Tongue (tissue), 1 donor: ENCODE measurements at regions not wholly inside any gene's neighbourhood (a gene's known extent, or its start where the extent isn't known, plus 50 kb on each side); places are given as distances from the start of the nearest gene placed in this dataset.
"Not testable (repeated sequence)": the region's sequence is repeated elsewhere in the genome, so short reads cannot be mapped to it uniquely, and the experiment has no call there.

Source experiments
- DNase-seq: peaks from one replicate; pipeline ENCODE4 v3.0.0-alpha.2; 2015

DNA sequence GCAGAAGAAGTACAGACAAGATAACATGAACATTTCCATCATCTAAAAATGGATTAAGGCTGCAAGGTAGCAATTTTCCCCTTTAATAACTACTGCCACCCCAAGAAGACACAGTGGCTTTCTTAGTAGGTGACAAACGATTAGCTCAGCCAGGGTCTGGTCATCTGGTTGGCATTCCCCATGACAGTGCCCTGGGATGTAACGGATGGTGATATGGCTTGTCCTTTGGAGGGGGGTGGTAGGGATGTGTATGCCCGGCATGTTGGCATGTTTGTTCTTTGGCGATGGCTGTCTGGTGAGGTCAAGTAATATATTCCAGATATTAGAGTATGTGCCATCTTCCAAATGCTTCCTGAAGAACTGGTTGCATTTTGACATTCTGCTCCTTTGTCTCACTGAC, 135.6 kb upstream of the ZNF536 start:
- DNase-seq: no peak

DNA sequence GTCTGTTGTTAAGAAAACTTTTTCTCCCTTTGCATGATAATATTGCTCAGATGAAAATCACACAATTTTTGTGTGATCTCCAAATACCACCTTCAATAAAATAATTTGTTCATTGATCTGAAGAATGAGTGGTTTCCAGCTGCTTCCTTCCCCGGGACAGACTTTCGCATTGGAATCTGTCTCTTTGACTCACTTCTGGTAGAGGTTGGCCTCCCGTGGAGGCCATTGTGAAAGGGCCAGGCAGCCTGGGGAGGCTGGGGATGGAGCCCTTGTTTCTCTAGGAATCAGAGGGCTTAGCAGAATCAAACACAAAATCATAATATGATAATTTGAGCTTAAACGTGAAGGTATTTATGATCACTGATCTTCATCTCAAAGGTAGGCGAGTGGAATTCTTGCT, 135.0 kb upstream of the ZNF536 start:
- no peak for DNase-seq

DNA sequence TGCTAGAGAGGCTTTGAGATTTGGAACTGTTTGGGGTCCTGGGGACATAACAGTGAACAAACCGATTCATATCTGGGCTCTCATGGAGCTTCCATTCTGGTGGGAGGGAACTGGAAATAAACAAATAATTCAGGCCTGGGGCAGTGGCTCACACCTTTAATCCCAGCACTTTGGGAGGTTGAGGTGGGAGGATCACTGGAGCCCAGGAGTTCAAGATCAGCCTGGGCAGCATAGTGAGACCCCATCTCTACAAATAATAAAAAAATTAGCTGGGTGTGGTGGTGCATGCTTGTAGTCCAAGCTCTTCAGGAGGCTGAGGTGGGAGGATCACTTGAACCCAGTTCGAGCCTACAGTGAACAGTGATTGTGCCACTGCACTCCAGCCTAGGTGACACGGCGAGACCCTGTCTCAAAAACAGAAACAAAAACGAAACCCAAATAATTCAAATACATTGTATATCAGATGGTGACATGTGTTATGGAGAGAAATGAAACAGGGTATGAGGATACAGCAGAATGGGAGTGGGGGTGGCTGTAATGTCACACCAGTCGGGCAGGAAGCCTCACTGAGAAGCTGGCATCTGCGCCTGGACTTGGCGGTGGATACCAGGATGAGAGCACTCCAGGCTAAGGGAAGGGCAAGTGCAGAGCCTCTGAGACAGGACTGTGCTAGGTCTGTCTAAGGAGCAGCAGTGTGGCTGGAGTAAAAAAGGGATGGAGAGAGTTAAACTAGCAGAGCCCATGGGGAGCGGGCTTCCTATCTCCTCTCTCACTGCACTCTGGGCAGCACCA, 131.1 kb upstream of the ZNF536 start:
- DNase-seq: no peak

DNA sequence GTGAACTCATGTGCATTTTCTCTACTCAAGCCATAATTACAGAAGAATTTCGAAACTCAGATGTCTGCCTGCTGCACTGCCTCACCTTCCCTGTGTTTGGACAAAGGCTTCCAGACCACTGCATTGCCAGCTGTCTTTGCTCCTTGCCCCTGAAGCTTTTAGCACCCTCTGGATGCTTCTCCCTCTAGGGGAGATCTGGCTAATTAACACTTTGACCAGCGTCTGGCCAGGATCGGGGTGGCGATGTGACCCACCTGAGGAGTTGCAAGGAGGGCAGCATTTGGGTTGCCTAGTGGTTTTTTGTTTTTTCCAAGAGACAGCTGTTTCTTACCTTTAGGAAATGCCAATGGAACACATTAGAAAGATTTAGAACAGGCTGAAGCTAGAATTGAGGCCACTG, 127.7 kb upstream of the ZNF536 start:
- no peak for DNase-seq

DNA sequence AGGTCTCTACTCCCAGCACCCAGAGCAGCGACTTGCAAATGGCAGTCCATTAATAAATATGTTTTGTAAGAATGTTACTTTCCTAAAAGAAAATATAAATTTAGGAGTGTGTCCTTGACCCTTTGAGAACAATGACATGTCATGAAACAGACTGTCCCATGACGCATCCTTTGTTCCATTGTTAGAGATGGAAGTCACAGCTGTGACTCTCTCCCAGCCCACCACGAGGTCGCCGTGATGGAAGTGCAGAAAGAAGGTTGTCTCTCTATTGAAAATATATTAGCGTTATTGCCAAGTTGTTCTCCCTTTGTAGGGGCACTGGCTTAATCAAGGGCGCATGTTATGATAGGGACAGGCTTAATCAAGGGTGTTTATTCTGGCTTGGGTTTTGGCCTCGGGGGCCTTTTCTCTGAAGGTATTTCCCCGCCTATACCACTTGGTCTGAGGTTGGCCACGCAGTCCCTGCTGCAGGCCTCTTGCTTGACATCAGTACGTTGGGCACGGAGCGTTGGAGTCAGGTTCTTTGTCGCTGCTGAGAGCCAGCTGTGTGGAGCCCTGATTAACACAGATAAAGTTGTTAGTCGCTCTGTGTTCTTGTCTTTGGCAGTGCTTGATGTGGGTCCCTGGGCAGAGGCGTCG, 126.7 kb upstream of the ZNF536 start:
- no peak for DNase-seq

DNA sequence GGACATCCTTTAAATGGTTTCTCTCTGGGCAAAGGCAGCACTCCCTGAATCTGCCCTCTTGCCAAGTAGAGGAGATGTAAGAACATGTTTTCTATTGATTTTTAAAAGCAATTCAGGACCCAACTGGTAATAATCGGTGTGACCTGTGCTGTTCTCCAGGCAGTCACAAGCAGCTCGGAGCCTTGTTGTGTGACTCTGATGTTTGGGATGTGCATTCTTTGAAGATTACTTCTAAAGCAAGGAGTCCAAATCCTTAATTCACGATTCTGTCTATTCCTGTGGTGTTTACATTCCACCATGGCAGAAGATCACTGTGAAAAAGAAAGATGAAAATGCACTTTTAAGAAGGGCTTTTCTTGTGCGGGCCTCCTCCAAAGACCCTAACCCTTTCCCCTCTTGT, 122.3 kb upstream of the ZNF536 start:
- no peak for DNase-seq

DNA sequence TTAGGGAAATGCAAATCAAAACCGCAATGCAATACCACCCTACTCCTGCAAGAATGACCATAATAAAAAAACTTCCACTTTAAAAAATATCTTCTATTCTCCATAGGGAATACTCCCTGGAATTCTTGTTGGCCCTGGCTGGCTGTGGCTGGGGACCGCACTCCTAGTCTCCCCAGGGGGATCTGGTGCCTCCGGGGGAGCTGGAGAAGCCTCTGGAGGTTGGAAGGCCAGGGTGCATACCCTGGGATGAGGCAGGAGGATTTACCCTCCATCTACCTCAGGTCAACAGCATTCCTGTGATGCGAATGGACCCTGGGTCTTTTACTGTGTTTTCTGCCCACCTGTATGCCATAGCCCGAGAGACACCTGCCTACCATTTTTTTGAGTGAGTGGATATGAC, 120.0 kb upstream of the ZNF536 start:
- DNase-seq: no peak

- DNase-seq: no peak
These were observed 118.6 kb upstream of the ZNF536 start for GRCh38 chr19:30253581-30253996.

GRCh38 chr19:30254158-30254557, 118.0 kb upstream of the ZNF536 start:
- no peak for DNase-seq

DNA sequence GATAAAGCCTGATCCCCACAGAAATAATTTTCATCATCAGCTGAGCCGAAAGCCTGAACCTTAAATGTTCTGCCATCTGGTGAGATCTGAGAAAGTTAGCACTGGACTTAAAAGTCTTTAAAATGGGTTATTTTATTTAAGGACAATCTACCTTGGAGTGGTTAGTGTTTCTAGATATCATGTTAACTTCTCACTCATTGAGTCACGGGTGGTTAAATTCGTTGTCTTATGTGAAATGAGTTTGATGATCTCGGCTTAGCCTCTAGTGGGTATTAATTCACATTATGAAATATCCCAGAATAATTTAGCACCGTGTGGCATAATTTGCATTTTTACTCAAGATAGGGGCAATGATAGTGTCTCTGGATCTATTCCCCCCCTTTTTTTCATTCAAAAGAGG, 117.4 kb upstream of the ZNF536 start:
- DNase-seq: no peak

DNA sequence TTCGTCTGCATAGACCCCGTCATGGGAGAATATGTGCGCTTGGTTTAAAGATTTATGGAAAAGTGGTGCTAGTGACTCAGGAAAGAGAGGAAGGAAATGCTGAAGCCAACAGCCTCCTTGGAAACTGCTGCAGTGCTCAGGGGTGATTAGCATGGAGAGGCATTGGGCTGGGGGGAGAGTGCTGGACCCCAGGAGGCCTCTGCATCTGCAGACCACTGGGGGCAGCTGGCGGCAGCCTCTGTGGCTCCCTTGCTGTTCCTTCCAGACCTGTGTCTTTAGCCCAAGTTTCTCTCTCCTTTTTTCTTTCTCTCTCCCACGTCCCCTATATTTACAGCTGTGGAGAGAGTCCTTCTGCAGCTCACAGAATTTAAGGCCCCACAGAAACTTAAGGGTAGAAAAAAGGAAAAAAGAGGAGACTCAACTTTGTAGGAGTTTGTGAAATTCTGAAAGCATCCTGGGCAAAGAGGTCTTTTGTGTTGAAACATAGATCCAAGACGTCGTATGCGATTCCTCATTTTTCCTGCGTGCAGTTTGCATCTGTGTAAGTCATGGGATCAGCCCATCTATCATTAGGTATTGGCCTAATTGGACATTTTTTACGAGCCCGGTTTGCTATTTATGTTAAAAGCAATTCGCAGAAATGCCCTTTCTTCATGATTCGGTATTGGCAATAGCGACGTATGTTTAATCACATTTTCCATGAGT, 116.2 kb upstream of the ZNF536 start:
- DNase-seq: no peak

DNA sequence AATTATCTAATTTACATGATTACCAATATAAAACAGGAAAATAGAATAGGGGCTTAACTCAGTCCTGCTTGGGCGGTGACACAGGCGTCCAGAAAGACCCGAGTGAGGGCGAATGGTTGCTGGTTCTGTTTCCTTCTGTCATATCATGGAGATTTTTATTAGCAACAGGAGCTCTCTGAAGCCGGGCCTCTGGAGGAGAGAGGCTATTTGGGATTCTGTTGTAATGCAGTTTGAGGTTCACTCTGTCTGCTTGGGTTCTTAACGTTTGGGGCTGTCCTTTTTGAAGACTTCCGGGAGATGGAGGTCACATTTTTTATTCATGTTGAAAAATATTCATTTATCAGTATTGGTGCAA, 115.7 kb upstream of the ZNF536 start:
- DNase-seq: no peak

DNA sequence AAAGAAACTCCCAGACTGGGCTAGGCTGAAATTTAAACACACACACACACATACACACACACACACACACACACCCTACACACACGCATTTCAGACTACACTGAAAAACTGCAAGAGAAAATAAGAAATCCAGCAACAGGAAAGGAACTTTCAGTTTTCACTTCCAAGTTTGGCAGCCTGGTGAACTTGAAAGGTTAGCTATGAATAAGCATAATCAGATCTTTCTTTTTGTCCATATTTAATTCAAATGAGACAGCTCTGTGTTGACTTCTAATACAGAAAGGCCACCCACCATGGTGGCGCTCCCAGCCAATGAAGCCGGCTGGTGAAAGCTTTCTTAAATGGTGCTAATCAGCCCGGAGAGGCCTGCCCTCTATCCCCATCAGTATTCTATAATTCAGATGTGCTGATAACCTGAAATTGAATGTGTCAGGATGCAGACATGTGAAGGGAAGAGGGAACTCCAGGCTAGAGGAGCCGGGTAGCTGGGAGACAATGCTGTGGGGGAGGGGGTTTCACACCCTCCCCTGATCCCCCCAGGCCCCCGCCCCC, 108.3 kb upstream of the ZNF536 start:
- DNase-seq: no peak

GRCh38 chr19:30265918-30266317, 106.3 kb upstream of the ZNF536 start:
- DNase-seq: not testable (repeated sequence)

DNA sequence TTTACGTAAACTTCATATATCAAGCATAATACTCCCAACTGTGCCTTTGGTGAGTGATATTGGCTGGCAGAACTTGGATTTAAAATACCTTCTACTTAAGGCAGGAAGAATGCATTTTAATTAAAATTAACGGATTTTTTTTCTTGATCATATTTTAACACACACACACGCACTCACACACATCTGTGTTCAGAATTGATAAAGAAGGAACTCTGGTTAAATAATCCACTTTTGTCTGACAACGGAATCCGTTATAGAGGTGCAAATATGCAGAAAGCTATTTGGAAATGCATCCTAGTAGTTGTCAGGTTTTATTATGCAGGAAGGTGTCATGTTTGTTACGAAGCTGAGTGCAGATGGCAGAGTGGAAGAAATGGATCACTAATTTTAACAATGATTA, 105.5 kb upstream of the ZNF536 start:
- no peak for DNase-seq

- DNase-seq: no peak
These were observed 104.9 kb upstream of the ZNF536 start for GRCh38 chr19:30267332-30267731.

- no peak for DNase-seq
These were observed 103.6 kb upstream of the ZNF536 start for GRCh38 chr19:30268601-30269000.

- DNase-seq: no peak
These were observed 102.5 kb upstream of the ZNF536 start for GRCh38 chr19:30269638-30270037.

GRCh38 chr19:30271816-30272215, 100.4 kb upstream of the ZNF536 start:
- no peak for DNase-seq

DNA sequence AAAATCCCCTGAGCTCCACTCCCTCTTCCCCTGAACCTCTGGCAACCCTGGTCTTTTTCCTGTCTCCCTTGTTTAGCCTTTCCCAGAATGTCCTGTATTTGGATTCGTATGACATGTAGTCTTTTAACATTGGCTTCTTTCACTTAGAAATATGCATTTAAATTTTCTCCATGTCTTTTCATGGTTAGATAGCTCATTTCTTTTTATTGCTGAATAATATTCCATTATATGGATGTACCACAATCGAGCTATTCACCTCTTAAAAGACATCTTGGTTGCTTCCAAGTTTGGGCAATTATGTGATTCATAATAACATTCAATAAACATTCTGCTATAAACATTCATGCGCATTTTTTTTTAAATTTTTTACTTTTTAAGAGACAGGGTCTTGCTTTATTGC, 99.6 kb upstream of the ZNF536 start:
- no peak for DNase-seq

DNA sequence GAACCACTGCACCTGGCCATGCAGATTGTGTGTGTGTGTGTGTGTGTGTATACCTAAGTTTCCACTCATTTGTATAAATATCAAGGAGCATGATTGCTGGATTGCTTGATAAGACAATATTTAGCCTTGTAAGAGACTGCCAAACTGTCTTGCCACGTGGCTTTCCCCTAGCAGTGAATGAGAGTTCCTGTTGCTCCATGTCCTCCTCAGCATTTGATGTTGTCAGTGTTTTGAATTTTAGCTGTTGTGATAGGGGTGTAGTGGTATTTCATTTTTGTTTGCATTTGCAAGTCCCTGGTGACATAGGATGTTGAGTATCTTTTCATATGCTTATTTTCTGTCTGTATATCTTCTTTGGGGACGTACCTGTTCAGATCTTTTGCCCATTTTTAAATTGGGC, 99.0 kb upstream of the ZNF536 start:
- no peak for DNase-seq

- DNase-seq: no peak
These were observed 97.2 kb upstream of the ZNF536 start for GRCh38 chr19:30274987-30275386.
